NCI-H446 (cell line): ENCODE measurements at regions not wholly inside any gene's neighbourhood (a gene's known extent, or its start where the extent isn't known, plus 50 kb on each side); places are given as distances from the start of the nearest gene placed in this dataset.
A peak's percentile ranks its signal among the peaks of the same experiment; 100 is the strongest.

ENCODE experiments used
- DNase-seq, 2 experiments: peaks; one replicate each; lab custom pipeline; 2025; lab: John Stamatoyannopoulos, UW

DNA sequence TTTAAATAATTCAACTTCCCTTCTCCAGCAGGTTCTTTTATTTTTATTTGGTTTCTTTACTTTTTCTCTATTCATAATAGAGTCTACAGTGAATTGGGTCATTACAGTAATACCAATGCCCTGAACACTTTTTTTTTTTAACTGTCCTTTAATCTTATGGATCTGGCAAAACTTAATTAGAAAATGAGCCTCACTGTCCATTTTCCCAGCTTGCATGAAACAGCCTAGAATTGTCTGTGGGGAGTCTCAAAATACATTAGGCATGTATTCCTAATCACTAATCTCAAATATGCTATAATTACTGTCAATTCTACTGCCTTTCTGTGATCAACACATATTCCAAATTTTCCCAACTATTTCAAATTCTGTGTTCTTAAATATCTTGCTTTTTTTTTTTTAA, 406.8 kb downstream of the ANXA1 start:
- DNase-seq: no peak

DNA sequence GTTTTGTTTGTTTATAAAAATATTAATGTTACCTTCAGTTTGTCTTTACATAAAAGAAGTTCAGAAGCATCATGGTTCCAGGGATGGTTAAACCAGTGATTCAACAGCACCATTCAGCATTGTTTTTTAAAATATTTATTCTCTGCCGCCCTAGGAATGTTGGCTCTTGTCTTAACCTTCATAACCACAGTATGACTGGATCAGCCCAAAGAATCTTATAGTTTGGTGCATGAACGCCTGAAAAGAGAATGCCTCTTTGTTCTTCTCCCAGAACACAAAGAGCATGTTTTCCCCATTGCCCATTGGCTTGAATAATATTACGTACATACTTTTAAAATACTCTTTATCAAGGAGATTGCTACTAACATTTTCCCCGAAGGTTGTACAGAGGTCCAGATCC, 413.4 kb downstream of the ANXA1 start:
- DNase-seq: no peak

DNA sequence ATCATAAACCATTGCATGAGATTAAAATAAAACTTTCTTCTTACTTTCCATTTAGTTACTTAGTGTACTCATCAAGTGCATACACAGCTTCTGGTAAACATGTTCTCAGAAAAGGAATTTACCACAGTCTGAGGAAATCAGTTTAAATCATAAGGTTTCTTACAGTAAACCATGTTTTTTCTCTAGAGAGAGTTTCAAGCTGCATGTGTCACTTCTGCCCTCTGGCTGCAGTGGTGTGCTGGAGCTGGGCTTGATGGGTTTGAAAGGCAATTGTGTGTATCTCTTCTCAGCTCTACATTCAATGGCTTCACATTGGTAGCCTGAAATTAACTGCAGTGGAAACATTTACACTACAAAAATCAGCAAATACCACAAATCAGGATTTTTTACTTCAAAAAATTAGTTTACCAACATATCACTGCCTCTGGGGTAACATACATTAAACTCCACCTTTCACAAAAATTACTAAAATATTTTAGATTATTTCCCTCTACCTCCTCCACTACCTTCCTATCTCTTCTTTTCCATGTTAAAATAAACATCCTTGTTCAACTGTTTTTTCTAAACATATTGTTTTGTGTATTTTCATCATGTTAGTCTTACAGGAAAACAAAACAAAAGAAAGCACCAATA, 414.3 kb downstream of the ANXA1 start:
- DNase-seq: peak; percentile 3 to 13

DNA sequence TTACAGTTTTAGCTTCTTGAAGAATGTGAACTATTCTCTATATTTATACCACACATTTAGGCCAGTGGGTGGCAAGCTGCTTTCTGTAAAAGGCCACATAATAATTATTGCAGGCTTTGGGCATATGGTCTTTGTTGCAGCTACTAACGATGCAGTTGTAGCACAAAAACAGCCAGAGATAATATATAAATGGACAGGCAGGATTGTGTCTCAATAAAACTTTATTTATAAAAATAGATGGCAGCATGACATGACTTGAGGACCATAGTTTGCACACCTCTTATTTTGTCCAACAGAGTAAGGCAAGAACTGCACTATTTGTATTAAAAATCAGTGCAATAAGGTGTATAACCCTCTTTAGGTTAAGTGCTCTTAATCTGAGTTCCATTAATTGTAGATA, 415.0 kb downstream of the ANXA1 start:
- no peak for DNase-seq

DNA sequence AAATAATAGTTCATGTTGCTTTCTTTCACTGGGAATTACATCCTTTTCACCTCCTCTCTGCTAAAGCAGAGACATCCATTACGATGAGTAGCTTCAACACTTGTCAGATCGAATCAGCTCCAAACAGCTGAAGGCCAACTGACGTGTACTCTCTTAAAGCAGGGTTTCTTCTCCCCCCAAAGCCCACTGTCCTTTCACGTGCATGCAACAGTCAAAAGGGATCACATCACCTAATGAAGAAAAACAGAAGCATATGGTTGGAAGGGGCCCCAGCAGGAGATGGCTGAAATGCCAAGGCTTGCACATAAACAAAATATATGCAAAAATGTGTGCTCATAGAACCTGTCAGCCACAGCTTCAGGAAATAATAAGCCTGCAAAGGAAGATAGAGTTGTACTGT, 421.6 kb downstream of the ANXA1 start:
- DNase-seq: peak; percentile 2 to 48

DNA sequence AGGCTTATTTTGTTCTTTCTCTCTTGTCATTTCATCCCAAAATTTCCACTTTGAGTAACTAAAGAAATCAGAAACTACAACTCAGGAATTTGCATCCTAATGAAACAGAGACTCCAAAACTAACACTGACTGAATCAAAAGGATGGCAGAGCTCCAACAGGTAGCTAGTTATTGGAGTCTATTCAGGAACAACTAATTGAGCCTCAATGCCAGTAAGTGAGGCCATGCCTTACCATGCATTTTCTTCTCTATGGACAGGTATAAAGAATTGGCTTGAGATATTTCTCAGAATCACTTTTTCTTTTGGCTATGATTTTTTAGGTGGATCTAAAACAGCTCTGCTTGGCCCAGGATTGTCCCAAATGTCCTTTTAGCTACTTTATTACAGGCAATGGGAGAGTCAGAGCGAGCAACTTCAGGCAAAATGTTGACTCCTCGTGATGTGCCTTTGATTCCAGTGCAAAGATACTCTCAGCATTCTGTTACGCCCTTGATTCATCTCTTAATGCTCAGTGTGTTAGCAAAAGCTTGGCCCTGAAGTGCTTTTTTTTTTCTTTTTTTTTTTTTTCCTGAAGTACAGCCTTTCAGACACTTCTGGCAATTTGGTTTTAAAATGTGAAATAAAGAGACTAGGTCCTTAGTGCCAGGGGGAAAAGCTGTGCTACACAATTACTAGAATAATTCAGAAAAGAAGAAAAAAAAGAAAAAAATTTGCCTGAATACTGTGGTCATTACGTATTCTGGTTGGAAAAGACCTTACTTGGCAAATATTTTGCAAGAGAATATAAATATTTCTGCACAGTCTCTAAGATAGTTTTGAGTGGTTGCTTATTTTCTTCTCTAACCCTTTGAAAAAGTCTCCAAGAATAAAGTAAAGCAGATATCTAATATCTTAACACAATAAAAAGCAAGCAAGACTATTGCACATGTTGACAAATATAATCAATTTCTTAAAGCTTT, 423.7 kb downstream of the ANXA1 start:
- DNase-seq: peak in 1 of 2 experiments; percentile 3

DNA sequence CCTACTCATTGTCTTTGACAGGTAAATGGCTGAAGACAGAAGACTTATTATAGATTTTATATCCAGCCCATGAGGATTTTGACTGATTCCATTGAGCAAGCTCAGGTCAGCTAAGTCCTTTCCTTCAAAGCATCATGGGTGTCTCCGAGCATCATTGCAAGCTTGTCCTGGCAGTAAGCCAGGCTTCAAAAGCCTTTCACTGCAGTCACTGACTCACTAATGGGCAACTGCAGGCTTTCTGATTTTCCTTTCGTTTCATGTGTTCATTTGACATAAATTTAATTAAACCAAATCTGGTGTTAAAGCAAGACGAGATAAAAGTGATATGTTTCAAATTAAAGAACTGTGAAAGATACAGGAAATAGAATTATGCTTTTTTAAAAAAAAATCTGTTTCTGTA, 426.2 kb downstream of the ANXA1 start:
- peak; percentile 26 to 76 for DNase-seq

DNA sequence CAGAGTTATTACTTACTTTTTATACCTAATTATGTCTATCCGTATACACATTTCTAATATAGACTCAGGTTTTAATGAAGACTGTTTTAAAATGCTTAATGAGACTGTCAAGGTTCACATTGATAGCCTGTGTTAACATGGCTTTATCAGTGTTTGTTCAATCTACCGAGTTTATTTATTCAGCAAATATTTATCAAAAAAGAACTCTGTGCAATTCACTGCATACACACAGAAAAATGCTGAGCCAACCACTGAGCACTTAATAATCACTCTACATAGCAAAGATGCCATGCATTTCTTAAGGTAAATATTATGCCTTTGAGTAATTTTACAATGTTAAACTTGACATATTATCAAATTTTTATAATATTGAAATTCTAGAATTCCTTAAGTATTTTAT, 428.2 kb downstream of the ANXA1 start:
- DNase-seq: no peak

DNA sequence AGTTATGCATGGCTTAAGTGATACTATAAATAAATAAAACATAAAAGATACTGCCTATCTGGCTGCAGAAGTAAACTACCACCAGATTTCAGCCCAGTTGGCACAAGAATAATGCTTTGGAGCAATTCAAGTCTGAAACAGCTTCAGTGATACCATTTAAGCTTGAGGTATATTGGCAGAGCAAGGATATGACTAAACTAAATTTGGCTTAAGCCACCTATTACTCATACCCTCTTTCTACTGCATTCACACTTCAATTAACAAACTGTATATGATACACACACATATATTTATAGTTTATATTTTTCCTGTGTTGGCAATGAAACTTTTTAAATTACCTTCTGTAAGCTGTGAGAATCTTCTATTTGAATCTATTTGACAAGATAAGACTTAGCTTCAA, 431.9 kb downstream of the ANXA1 start:
- DNase-seq: peak; percentile 21 to 64

DNA sequence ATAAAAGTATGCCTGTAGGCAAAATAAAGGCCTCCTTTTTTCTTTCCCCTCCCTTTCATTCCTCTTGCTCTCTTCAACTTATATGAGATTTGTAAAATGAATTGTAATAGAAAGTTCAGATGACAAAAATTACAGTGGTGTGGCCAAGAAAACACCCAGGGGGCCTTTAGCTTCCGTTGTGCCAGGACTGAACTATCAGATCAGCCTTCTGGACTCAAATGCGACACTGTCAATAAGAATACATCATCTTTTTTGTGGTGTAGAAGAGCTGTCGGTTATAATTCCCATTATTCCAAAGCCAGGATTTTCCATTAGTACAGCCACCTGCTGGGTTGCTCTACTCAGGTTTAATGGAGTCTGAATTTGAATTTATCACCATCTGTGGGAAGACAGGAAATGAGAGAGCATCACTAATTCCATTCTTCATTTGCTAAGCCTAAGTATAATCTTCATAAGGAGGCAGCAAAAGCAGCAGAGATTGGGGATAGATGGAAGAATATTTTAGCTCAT, 443.4 kb downstream of the ANXA1 start:
- peak in 1 of 2 experiments; percentile 4 for DNase-seq

DNA sequence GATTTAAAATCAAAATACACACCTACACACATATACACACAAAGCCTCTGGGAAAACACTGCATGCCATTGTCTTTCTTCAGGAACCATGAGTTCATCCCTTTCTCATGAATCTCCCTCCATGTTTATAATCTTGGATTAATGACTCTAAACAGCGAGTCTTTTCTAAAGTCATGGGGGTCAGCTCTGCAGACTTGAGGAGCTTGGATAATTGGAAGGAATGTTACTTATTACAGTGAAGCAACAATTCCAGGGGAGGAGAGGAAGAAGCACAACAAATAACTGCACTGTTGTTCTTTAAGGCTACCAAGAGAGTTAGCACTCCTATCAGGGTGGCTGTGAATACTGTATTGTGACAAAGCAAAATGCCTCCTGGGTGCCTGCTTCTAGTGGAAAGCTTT, 444.7 kb downstream of the ANXA1 start:
- DNase-seq: no peak

DNA sequence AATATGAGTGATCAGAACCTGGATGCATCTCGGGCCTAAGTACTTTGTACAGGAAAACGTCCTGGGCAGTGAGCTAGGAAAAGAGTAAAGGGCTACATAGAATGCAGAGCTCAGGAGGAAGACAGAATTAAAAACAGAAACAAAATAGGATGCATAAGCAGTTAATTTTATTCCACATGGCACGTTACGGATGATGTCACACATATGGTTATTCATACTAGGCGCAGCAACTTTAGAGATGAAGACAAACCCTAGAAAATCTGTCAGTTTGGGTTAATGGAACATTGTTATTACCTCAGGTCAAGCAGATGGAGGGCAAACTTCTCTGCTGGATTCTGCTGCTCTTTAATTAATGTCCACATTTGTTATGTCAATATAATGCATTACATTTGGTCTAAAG, 445.4 kb downstream of the ANXA1 start:
- no peak for DNase-seq

DNA sequence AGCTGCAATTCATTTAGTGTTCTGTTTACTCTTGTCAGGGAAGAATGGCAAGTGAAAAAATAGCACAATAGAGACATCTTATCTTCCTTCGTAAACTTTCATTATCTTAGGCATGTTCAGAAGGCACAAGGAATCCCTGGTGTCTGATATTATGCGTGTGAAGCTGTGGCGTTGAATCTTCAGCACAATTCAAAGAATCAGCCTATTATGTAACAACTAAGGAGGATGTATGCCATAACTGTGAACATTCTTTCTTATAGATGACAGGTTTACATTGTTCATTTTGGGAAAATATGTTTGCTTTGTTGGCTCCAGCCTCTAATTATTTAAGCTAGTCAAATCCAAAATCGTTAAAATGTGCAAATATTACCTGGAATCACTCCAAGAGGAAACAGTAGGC, 446.1 kb downstream of the ANXA1 start:
- peak; percentile 1 to 12 for DNase-seq

DNA sequence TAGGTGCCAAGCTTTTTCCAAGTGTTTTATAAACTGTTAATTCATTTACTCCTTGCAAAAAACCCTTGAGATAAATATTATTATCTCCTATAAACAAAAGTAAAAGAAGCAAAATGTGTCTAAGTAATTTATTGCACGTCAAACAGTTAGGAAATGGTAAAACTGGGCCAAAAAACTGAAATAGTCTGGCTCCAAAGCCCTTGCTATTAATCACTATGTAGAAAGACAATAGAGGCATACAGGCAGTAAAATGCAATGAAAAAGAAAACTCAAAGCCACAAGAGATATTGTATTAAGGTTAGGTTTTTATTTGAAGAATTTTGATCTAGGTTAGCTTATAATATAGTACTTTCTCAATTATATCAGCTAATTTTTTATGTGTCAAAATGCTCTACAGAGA, 457.7 kb downstream of the ANXA1 start:
- DNase-seq: no peak

DNA sequence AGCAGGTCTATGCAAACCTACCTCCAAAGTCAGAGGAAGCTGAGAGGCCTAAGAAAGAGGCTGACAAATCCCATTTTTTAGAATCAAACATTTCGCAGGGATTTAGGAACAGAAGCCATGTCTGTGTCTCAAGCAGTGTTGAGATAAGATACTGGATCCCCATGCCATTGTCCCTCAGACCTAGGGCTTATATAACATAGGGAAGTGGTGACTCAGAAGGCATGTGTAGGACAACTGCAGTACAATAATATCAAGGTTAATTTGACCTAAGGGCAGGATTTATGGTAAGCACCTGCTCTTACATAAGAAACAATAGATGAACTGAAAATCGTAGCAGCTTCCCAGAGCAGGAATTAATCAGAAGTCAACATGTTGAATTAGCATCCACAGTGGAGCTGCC, 459.4 kb downstream of the ANXA1 start:
- DNase-seq: no peak

DNA sequence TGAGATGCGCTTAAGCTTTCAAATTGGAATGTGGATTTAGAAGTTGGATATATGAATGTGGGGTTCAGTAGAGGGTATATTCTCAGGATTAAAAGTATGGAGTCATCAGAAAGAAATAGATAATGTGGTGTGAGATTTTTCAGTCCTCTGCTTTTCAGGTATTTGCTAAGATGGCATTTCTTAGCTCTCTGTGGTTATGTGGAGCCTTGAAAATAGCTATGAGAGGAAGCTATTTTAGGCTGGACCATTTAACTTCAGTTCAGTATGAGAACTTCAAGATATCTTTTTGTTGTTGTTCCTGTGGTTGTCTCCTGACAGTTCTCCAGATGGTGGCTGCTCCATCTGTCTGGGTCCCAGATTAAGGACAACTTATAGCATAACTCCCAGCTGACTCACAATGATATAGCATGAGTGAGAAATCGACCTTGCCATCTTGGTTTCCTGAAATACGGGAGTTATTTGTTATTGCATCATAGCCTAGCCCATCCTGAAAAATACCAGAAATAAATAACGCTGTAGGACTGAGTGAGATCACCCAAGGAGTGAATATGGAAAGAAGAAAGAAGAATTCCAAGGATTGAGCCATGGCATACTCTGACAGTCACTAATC, 461.5 kb downstream of the ANXA1 start:
- DNase-seq: no peak

DNA sequence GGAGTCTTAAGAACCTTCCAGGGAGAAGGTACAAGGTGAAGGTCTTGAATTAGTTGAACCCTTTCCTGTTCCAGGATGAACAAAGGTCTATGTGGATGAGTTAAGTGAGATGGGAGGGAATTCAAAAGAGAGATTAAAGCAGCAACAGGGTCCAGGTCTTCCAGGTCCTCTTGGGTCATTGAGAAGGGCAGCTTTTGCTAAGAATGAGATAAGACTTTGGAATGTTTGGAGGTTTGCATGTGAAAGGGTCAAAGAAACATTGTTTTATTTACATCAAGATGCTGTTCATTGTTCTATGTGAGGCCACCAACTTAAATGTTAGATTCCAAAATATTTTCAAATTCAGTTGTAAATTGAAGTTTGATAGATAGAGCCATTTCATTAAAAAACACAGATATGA, 463.9 kb downstream of the ANXA1 start:
- no peak for DNase-seq

DNA sequence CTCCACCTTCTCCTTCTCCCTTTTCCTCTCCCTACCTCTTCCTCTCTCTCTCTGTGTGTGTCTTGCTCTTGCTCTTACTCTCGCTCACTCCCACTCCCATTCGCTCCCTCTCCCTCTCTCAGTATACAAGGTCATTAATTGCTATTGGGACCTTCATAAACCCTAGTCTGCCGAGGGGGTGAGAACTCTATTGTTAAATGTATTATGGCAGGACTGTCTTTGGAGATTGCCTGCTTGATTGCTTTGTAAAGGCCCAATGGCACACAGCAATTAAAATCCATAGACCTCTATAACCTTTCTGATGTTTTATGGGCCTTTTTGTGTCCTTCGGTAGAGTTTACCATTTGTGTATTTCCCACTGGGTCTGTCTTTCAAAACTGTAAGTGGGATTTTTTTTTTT, 465.9 kb downstream of the ANXA1 start:
- no peak for DNase-seq

DNA sequence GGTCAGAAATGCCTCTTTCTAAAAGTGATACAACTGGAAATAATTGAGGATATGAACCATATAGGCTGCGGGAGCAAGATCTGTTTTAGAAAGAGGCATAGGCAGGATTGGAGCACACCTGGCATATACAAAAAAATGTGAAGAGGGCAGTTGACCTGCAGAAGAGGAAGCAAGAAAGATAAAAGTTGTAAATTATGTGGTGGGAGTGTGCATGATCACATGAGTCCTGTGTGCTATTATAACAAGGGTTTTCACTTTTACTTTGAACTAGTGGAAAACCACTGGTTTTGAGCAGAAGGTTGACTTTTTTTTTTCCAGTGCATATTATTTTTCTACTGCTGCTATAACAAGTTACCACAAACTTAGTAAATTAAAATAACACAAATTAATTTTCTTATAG, 489.3 kb downstream of the ANXA1 start:
- no peak for DNase-seq

DNA sequence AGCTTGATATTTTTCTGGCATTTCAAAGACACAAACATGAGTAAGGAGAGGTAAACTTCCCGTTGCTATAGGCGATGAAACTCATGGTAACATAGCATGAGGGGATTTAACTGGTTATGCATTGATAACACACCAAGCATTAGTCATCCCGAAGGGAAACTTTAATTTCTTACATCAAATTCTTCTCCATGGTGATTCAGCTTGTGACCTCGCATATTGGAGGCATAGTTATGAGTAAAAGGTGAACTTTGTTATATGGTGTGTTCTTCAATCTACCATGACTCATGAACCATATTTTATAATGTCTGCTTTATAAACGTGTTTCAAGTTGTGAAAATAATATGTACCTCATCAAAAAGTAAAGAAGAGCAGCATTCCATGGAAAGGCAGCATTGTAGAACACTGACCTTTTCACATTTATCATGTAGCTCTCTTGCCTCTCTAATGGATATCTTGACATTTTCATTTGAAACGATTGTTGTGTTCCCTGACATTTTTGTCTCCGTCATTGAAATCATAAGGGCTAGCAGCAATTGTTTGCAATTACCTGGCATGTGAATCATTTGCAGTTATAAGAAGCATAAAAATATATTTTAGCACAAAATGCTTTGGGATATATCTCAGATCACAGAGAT, 491.8 kb downstream of the ANXA1 start:
- DNase-seq: no peak

DNA sequence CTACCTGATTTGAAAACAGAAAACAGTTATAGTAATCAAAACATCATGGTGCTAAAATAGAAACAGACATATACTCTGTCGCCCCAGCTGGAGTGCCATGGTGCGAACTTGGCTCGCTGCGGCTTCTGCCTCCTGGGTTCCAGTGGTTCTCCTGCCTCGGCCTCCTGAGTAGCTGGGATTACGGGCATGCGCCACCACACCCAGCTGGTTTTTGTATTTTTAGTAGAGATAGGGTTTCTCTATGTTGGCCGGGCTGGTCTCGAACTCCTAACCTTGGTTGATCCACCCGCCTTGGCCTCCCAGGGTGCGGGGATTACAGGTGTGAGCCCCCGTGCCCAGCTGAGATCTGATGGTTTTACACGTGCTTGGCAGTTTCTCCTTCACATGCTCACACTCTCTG, 495.9 kb downstream of the ANXA1 start:
- DNase-seq: no peak

DNA sequence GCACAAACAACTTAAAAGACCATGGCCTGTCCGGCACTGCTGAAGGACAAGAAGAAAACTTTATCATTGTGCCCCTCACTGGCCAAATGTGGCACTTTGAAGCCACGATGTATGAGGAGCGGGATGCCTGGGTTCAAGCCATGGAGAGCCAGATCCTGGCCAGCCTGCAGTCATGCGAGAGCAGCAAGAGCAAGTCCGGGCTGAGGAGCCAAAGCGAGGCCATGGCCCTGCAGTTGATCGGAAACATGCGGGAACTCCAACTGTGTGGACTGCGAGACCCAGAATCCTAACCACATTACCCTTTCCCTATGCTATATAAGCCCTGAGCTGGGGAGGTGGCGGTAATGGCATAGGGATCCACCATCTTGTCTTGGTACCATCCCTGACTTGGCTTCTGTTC, 497.9 kb downstream of the ANXA1 start:
- DNase-seq: no peak
